Activated naive CD8-positive, alpha-beta T cell treated with anti-CD3 and anti-CD28 coated beads, Interleukin-2, amount 50 U/mL, for 24 hours (primary cell): ENCODE measurements at regions not wholly inside any gene's neighbourhood (a gene's known extent, or its start where the extent isn't known, plus 50 kb on each side); places are given as distances from the start of the nearest gene placed in this dataset.

Experiments used
- ATAC-seq: fragments of 150-1000 bp; cut with Tn5 transposase; one replicate; pipeline ENCODE4 v1.10.0; 2021
- DNase-seq: peaks from one replicate; pipeline ENCODE4 v3.0.0; 2021
- H3K27ac Mint-ChIP-seq: one replicate; pipeline ENCODE4 v1.8.0; 2021; ENCODE audit warnings: mild to moderate bottlenecking, mixed read lengths
- H3K27me3 Mint-ChIP-seq: one replicate; pipeline ENCODE4 v1.8.0; 2021; ENCODE audit warnings: mixed read lengths
- H3K36me3 Mint-ChIP-seq: one replicate; pipeline ENCODE4 v1.8.0; 2021; ENCODE audit warnings: low read depth, mixed read lengths
- H3K4me1 Mint-ChIP-seq: one replicate; pipeline ENCODE4 v1.8.0; 2021; ENCODE audit warnings: mixed read lengths
- H3K4me3 Mint-ChIP-seq: one replicate; pipeline ENCODE4 v1.8.0; 2021; ENCODE audit warnings: mild to moderate bottlenecking, moderate library complexity, mixed read lengths
- H3K9me3 Mint-ChIP-seq: one replicate; pipeline ENCODE4 v1.8.0; 2021; ENCODE audit warnings: mixed read lengths

DNA sequence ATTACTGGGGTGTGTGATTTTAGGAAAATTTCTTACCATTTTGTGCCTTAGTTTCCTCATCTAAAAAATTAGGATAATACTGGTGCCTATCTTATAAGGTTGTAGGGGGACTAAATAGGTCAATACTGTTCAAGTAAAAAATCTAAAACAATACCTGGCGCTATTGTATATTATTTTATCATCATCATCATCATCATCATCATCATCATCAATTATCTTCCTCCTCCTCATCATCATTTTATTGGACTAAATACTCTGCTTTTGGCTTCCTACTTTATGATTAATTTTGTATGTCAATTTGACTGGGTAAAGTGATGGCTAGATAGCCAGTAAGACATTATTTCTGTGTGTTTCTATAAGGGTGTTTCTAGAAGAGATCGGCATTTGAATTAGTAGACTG, 435.5 kb downstream of the DHX35 start:
- H3K27ac Mint-ChIP-seq = no peak overlapping the region
- DNase-seq (no peak), ATAC-seq (no peak)
- H3K4me1 Mint-ChIP-seq = no peaks in the 10 kb centered on the region
- H3K4me3 Mint-ChIP-seq = no peak overlapping the region
- H3K9me3 Mint-ChIP-seq = no peaks in the 10 kb centered on the region
- H3K27me3 Mint-ChIP-seq = peaks cover 5% of the 10 kb centered on the region
- H3K36me3 Mint-ChIP-seq = no peaks in the 10 kb centered on the region

GRCh38 chr20:39395478-39396291, 433.5 kb downstream of the DHX35 start:
- Mint-ChIP-seq H3K4me1 (no peaks in the 10 kb centered on the region), H3K27me3 (peaks cover 5% of the 10 kb centered on the region), H3K4me3 (no peak overlapping the region), H3K9me3 (no peaks in the 10 kb centered on the region), H3K36me3 (no peaks in the 10 kb centered on the region), H3K27ac (no peak overlapping the region)
- DNase-seq (no peak), ATAC-seq (no peak)

- Mint-ChIP-seq H3K4me3 (no peak overlapping the region), H3K36me3 (no peaks in the 10 kb centered on the region), H3K9me3 (no peaks in the 10 kb centered on the region), H3K4me1 (no peaks in the 10 kb centered on the region), H3K27ac (no peak overlapping the region), H3K27me3 (peaks cover 5% of the 10 kb centered on the region)
- ATAC-seq (no peak), DNase-seq (no peak)
These were observed 432.3 kb downstream of the DHX35 start for GRCh38 chr20:39394461-39394860.

- no peak for ATAC-seq
These were observed 428.0 kb downstream of the DHX35 start for GRCh38 chr20:39390186-39390585.

GRCh38 chr20:39381595-39381994, 419.5 kb downstream of the DHX35 start:
- Mint-ChIP-seq H3K27me3 (peaks cover 2% of the 10 kb centered on the region), H3K36me3 (no peaks in the 10 kb centered on the region), H3K4me3 (no peak overlapping the region), H3K27ac (no peak overlapping the region), H3K4me1 (no peaks in the 10 kb centered on the region), H3K9me3 (no peaks in the 10 kb centered on the region)
- DNase-seq (no peak), ATAC-seq (no peak)

More at GRCh38 chr20:39390186-39390585, 428.0 kb downstream of the DHX35 start:
- H3K27ac Mint-ChIP-seq = no peak overlapping the region
- peaks cover 3% of the 10 kb centered on the region for H3K27me3 Mint-ChIP-seq
- H3K9me3 Mint-ChIP-seq = no peaks in the 10 kb centered on the region
- H3K36me3 Mint-ChIP-seq = no peaks in the 10 kb centered on the region
- DNase-seq = no peak
- no peak overlapping the region for H3K4me3 Mint-ChIP-seq
- H3K4me1 Mint-ChIP-seq = no peaks in the 10 kb centered on the region

DNA sequence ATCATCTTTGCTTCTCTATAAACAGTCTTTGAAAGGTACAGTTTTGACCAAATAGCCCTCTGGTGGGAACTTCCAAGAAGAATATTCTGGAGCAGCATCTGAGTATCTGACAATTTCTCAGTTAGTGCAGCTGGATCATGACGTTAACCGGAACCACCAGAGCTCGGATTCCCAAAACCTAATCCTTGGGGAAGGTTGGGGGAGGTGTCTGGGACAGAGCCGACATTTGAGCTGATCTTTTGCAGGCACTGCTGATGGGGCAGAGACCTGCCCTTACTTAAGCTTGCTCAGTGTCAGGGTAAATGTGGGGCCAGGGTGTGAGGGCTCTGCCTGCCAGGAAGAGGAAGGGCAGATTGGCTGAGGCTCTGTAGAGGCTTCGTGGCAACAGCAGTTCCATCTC, 416.6 kb downstream of the DHX35 start:
- no peaks in the 10 kb centered on the region for H3K4me1 Mint-ChIP-seq
- H3K9me3 Mint-ChIP-seq = no peaks in the 10 kb centered on the region
- no peak overlapping the region for H3K4me3 Mint-ChIP-seq
- no peak overlapping the region for H3K27ac Mint-ChIP-seq
- ATAC-seq (no peak), DNase-seq (no peak)
- no peaks in the 10 kb centered on the region for H3K36me3 Mint-ChIP-seq
- H3K27me3 Mint-ChIP-seq = peaks cover 2% of the 10 kb centered on the region

GRCh38 chr20:39376788-39377187, 414.6 kb downstream of the DHX35 start:
- Mint-ChIP-seq H3K27me3 (peaks cover 2% of the 10 kb centered on the region), H3K36me3 (no peaks in the 10 kb centered on the region), H3K9me3 (no peaks in the 10 kb centered on the region), H3K4me3 (no peak overlapping the region), H3K4me1 (no peaks in the 10 kb centered on the region), H3K27ac (no peak overlapping the region)
- ATAC-seq (no peak), DNase-seq (no peak)

DNA sequence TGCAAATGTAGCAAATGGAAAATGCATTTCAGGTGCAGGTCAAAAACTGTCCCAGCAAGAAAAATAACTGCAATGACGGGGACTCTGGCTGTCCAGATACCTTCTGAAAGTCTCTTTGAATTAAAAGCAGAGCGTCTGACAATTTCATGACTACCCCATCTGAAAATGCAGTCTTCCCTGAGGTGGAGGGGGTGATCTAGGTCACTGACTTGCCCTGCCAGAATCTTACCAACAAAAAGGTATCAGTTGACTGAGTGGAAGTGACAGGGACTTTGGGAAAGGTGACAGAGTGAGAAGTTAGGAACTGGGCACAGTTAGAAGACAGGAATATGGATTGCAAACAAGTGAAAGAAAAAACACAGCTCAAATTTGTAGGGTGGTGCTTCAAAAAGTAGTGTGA, 402.2 kb downstream of the DHX35 start:
- Mint-ChIP-seq H3K4me1 (no peaks in the 10 kb centered on the region), H3K27me3 (peaks cover 8% of the 10 kb centered on the region), H3K36me3 (peaks cover 2% of the 10 kb centered on the region), H3K27ac (no peak overlapping the region), H3K9me3 (peaks cover 8% of the 10 kb centered on the region), H3K4me3 (no peak overlapping the region)
- DNase-seq (no peak), ATAC-seq (no peak)

- DNase-seq (no peak), ATAC-seq (no peak)
- Mint-ChIP-seq H3K9me3 (no peaks in the 10 kb centered on the region), H3K27ac (no peak overlapping the region), H3K36me3 (no peaks in the 10 kb centered on the region), H3K4me3 (no peak overlapping the region), H3K4me1 (no peaks in the 10 kb centered on the region), H3K27me3 (peaks cover 4% of the 10 kb centered on the region)
These were observed 398.0 kb downstream of the DHX35 start for GRCh38 chr20:39359981-39360620.

DNA sequence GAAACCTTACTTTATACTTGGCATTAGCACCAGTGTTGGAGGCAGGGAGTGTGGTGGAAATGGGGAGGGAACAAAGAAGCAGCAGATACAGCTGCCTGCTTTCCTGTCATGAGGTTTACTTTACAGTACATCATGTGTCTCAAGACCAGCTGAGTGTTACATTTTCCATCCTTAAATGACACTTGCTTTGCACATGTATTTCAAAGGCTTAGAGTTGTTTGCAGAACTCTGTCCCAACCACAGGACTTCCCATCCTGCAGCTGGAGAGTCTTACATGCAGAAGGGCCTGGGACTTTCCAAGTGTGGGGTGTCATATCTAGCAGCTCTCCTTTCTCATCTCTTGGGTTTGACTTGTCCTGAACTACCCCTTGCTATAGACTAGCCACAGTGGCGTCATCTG, 395.9 kb downstream of the DHX35 start:
- Mint-ChIP-seq H3K27me3 (peaks cover 7% of the 10 kb centered on the region), H3K9me3 (no peaks in the 10 kb centered on the region), H3K36me3 (no peaks in the 10 kb centered on the region), H3K27ac (no peak overlapping the region), H3K4me1 (no peaks in the 10 kb centered on the region), H3K4me3 (no peak overlapping the region)
- DNase-seq = no peak
- no peak for ATAC-seq

DNA sequence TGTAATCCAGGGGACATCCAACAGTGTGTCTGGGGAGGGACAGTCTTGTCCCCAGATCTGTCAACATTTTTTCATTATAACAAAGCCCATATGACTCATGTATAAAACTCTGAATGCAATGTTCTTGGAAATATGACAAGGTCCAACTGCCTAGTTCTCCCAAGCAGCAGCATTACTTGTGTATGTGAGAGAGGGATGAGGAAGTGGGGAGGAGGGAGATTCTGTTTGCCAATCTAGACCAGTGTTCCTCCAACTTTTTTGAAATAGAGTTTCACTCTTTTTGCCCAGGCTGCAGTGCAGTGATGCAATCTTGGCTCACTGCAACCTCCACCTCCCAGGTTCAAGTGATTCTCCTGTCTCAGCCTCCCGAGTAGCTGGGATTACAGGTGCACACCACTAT, 394.8 kb downstream of the DHX35 start:
- peaks cover 7% of the 10 kb centered on the region for H3K27me3 Mint-ChIP-seq
- H3K4me1 Mint-ChIP-seq = no peaks in the 10 kb centered on the region
- ATAC-seq (no peak), DNase-seq (no peak)
- no peaks in the 10 kb centered on the region for H3K9me3 Mint-ChIP-seq
- no peak overlapping the region for H3K4me3 Mint-ChIP-seq
- no peak overlapping the region for H3K27ac Mint-ChIP-seq
- H3K36me3 Mint-ChIP-seq = no peaks in the 10 kb centered on the region

- ATAC-seq = no peak
- DNase-seq = no peak
- Mint-ChIP-seq H3K9me3 (peaks cover 30% of the 10 kb centered on the region), H3K36me3 (peaks cover 1% of the 10 kb centered on the region), H3K27me3 (peaks cover 6% of the 10 kb centered on the region), H3K4me3 (no peak overlapping the region), H3K4me1 (no peaks in the 10 kb centered on the region), H3K27ac (no peak overlapping the region)
These were observed 387.1 kb downstream of the DHX35 start for GRCh38 chr20:39349240-39349639.

DNA sequence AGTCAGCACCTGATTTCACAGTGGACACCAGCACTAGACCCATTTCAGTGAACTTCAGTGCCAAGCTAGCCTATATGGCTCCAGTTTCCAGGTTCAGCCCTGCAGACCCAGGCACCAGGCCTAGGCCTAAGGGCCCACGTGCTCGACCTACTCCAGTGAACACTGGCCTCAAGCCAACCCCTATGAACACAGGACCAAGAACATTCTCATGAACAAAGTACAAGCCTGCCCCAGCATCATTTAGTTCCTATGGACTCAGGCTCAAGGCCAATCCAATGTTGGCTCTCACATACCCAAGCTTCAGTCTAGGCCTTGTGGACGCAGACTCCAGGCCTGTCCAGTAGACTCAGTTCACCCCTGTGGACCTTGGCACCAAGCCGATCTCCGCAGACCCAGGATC, 385.5 kb downstream of the DHX35 start:
- Mint-ChIP-seq H3K36me3 (peaks cover 1% of the 10 kb centered on the region), H3K4me3 (no peak overlapping the region), H3K9me3 (peaks cover 30% of the 10 kb centered on the region), H3K4me1 (no peaks in the 10 kb centered on the region), H3K27ac (no peak overlapping the region), H3K27me3 (peaks cover 2% of the 10 kb centered on the region)
- DNase-seq = no peak
- no peak for ATAC-seq

GRCh38 chr20:39342463-39342862, 380.3 kb downstream of the DHX35 start:
- DNase-seq (no peak), ATAC-seq (no peak)
- Mint-ChIP-seq H3K27ac (no peak overlapping the region), H3K4me1 (no peaks in the 10 kb centered on the region), H3K9me3 (peaks cover 5% of the 10 kb centered on the region), H3K27me3 (peaks cover 6% of the 10 kb centered on the region), H3K36me3 (no peaks in the 10 kb centered on the region), H3K4me3 (no peak overlapping the region)
